ENCODE measurements at regions not wholly inside any gene's neighbourhood (a gene's known extent, or its start where the extent isn't known, plus 50 kb on each side); places are given as distances from the start of the nearest gene placed in this dataset.

DNA sequence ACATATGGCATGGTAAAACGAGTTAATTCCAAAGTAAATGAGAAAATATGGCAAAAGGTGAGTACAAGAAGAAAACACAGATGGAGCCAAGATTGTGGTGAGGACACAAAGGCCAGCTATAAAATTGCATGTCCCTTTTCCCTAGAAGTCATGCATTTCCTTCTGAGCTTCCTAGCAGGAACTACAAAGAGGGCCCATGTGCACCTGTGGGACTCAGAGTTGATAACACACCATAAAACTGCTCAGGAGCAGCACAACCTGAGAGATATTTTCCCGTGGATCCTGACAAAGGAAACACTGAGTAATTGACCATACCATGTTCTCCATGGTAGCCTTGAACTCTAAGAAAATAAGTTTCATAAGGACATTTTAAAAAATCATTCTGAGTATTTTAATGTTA lies 228.3 kb downstream of the DLEU7 start:
- intact Hi-C loops (cut with micrococcal nuclease): no loop called here
- Mint-ChIP-seq H3K4me3 (no peak overlapping the region), H3K27ac (no peak overlapping the region), H3K9me3 (no peaks in the 10 kb centered on the region), H3K27me3 (ENCODE audit: low read depth in 2 of 2) (peaks cover 3 to 11% of the 10 kb centered on the region in 2 donors), H3K4me1 (peaks cover 0 to 5% of the 10 kb centered on the region in 2 donors), H3K36me3 (no peaks in the 10 kb centered on the region)
- DNase-seq (no peak), ATAC-seq (no peak)
- Histone ChIP-seq H3K4me1 (ENCODE audit: control insufficient read depth, insufficient read depth, low read length) (no peaks in the 10 kb centered on the region), H3K4me3 (ENCODE audit: low read length) (no peak overlapping the region), H3K27me3 (ENCODE audit: control insufficient read depth, insufficient read depth, low read length) (no peaks in the 10 kb centered on the region), H3K36me3 (ENCODE audit: control insufficient read depth, insufficient read depth, low read length) (no peaks in the 10 kb centered on the region), H3K27ac (ENCODE audit: low read length) (no peak overlapping the region), H3K9me3 (ENCODE audit: control insufficient read depth, insufficient read depth, low read length) (no peaks in the 10 kb centered on the region)
- TF ChIP-seq, protein P1, sequence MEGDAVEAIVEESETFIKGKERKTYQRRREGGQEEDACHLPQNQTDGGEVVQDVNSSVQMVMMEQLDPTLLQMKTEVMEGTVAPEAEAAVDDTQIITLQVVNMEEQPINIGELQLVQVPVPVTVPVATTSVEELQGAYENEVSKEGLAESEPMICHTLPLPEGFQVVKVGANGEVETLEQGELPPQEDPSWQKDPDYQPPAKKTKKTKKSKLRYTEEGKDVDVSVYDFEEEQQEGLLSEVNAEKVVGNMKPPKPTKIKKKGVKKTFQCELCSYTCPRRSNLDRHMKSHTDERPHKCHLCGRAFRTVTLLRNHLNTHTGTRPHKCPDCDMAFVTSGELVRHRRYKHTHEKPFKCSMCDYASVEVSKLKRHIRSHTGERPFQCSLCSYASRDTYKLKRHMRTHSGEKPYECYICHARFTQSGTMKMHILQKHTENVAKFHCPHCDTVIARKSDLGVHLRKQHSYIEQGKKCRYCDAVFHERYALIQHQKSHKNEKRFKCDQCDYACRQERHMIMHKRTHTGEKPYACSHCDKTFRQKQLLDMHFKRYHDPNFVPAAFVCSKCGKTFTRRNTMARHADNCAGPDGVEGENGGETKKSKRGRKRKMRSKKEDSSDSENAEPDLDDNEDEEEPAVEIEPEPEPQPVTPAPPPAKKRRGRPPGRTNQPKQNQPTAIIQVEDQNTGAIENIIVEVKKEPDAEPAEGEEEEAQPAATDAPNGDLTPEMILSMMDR (IDR thresholded peaks at IDR 0.05): no peak
- WGBS (ENCODE audit: insufficient coverage): 80% methylated on average over 2 of the region's 2 CpGs

DNA sequence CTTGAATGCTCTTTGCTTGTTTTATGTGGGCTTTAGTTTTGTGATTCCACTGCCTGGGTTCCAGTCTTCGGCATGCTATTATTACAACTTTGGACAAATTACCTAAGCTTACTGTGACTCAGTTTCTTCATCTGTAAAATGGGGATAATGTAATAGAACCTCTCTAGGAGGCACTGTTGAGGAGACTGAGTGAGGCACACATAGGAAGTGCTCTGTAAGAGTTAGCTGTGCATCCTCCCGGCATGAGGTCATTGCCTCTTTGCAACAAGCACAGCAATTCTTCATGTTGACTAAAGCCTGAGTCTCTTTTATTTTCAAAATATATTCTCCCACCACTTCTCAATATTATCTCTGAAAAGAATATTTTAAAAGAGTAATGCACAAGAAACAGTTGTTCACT lies 227.4 kb downstream of the DLEU7 start:
- no peak for DNase-seq
- Histone ChIP-seq H3K27me3 (ENCODE audit: control insufficient read depth, insufficient read depth, low read length) (no peaks in the 10 kb centered on the region), H3K27ac (ENCODE audit: low read length) (no peak overlapping the region), H3K36me3 (ENCODE audit: control insufficient read depth, insufficient read depth, low read length) (no peaks in the 10 kb centered on the region), H3K9me3 (ENCODE audit: control insufficient read depth, insufficient read depth, low read length) (no peaks in the 10 kb centered on the region), H3K4me3 (ENCODE audit: low read length) (no peak overlapping the region), H3K4me1 (ENCODE audit: control insufficient read depth, insufficient read depth, low read length) (no peaks in the 10 kb centered on the region)
- TF ChIP-seq, protein P1 (IDR thresholded peaks at IDR 0.05): no peak
- no peak for ATAC-seq
- Mint-ChIP-seq H3K9me3 (no peaks in the 10 kb centered on the region), H3K27ac (no peak overlapping the region), H3K27me3 (ENCODE audit: low read depth in 2 of 2) (peaks cover 2 to 3% of the 10 kb centered on the region in 2 donors), H3K4me3 (no peak overlapping the region), H3K36me3 (no peaks in the 10 kb centered on the region), H3K4me1 (peaks cover 0 to 5% of the 10 kb centered on the region in 2 donors)
- intact Hi-C loops (cut with micrococcal nuclease): no loop called here
- 100% methylated on average over 1 of the region's 2 CpGs for WGBS (ENCODE audit: insufficient coverage)

DNA sequence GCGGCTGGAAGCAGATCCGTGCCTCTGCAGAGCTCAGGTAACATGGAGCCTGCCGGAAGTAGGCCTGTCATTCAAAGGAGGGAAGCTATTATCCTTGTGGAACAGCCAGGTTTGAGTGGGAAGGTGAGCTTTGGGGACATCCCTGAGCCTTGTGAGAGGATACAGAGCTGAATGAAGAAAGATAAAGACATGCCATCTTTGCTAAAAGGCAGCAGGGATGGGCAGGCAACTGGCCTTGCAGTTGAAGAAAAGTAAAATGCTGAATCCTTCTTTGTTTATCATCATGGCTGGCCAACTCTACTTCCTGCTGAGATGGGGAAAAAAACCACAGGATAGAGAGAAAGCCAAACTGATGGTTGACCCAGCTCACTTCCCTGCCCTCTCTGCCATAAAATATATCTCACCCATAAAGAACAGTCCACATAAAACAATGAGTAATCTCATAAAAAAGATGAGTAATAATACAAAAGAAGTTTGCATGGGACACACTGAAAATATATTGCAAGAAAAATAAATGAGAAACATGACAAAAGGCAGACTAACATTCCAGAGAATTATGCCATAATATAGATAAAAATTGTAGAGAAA lies 226.3 kb downstream of the DLEU7 start:
- H3K9me3 ChIP-seq (ENCODE audit: control insufficient read depth, insufficient read depth, low read length): no peaks in the 10 kb centered on the region
- TF ChIP-seq, protein P1 (IDR thresholded peaks at IDR 0.05): no peak
- ATAC-seq: no peak
- WGBS (ENCODE audit: insufficient coverage): 99% methylated on average over 3 of the region's 3 CpGs
- H3K36me3 ChIP-seq (ENCODE audit: control insufficient read depth, insufficient read depth, low read length): no peaks in the 10 kb centered on the region
- no peak overlapping the region for H3K4me3 Mint-ChIP-seq
- peaks cover 0 to 3% of the 10 kb centered on the region in 2 donors for H3K27me3 Mint-ChIP-seq (ENCODE audit: low read depth in 2 of 2)
- no peak overlapping the region for H3K27ac ChIP-seq (ENCODE audit: low read length)
- intact Hi-C loops (cut with micrococcal nuclease): no loop called here
- H3K4me3 ChIP-seq (ENCODE audit: low read length): no peak overlapping the region
- no peak for DNase-seq
- no peaks in the 10 kb centered on the region for H3K36me3 Mint-ChIP-seq
- no peaks in the 10 kb centered on the region for H3K9me3 Mint-ChIP-seq
- H3K27ac Mint-ChIP-seq: no peak overlapping the region
- peaks cover 0 to 5% of the 10 kb centered on the region in 2 donors for H3K4me1 Mint-ChIP-seq
- no peaks in the 10 kb centered on the region for H3K27me3 ChIP-seq (ENCODE audit: control insufficient read depth, insufficient read depth, low read length)
- H3K4me1 ChIP-seq (ENCODE audit: control insufficient read depth, insufficient read depth, low read length): no peaks in the 10 kb centered on the region

DNA sequence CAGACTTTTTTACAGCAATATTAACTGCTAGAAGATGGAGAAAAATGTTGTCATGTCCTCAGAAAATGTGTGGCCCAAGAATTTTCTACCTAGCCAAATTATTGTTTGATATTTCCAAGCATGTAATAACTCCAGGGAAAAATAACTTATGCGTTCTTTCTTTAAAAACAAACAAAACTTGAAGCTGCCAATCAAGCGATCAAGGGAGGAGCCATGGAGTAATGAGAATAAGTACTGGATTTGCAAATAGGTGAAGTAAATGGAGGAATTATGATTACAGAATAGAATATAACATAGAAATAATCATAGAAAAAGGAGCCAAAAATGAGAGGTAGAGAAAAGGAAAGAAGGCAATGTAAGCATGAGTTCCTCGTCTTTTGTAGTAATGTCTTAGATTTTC lies 225.3 kb downstream of the DLEU7 start:
- Histone ChIP-seq H3K9me3 (ENCODE audit: control insufficient read depth, insufficient read depth, low read length) (no peaks in the 10 kb centered on the region), H3K27ac (ENCODE audit: low read length) (no peak overlapping the region), H3K4me1 (ENCODE audit: control insufficient read depth, insufficient read depth, low read length) (no peaks in the 10 kb centered on the region), H3K4me3 (ENCODE audit: low read length) (no peak overlapping the region), H3K27me3 (ENCODE audit: control insufficient read depth, insufficient read depth, low read length) (no peaks in the 10 kb centered on the region), H3K36me3 (ENCODE audit: control insufficient read depth, insufficient read depth, low read length) (no peaks in the 10 kb centered on the region)
- H3K4me3 Mint-ChIP-seq: no peak overlapping the region
- no peaks in the 10 kb centered on the region for H3K36me3 Mint-ChIP-seq
- no peak for DNase-seq
- H3K9me3 Mint-ChIP-seq: no peaks in the 10 kb centered on the region
- peaks cover 4 to 6% of the 10 kb centered on the region in 2 donors for H3K27me3 Mint-ChIP-seq (ENCODE audit: low read depth in 2 of 2)
- no peak for ATAC-seq
- peaks cover 0 to 5% of the 10 kb centered on the region in 2 donors for H3K4me1 Mint-ChIP-seq
- no peak overlapping the region for H3K27ac Mint-ChIP-seq
- WGBS (ENCODE audit: insufficient coverage): 96% methylated on average over 3 of the region's 3 CpGs
- TF ChIP-seq, protein P1 (IDR thresholded peaks at IDR 0.05): no peak
- intact Hi-C loops (cut with micrococcal nuclease): no loop called here
